Stimulated activated CD8-positive, alpha-beta memory T cell treated with anti-CD3 and anti-CD28 coated beads, Interleukin-4, amount 100 ng/mL, for 1 hour (primary cell): ENCODE measurements at regions not wholly inside any gene's neighbourhood (a gene's known extent, or its start where the extent isn't known, plus 50 kb on each side); places are given as distances from the start of the nearest gene placed in this dataset.
"Not testable (repeated sequence)": the region's sequence is repeated elsewhere in the genome, so short reads cannot be mapped to it uniquely, and the experiment has no call there.

Source experiments
- DNase-seq, 2 donors: peaks; one replicate each; pipeline ENCODE4 v3.0.0-alpha.2; 2020; ENCODE audit warnings: low read depth in 2 of 2, low spot score in 1 of 2

DNA sequence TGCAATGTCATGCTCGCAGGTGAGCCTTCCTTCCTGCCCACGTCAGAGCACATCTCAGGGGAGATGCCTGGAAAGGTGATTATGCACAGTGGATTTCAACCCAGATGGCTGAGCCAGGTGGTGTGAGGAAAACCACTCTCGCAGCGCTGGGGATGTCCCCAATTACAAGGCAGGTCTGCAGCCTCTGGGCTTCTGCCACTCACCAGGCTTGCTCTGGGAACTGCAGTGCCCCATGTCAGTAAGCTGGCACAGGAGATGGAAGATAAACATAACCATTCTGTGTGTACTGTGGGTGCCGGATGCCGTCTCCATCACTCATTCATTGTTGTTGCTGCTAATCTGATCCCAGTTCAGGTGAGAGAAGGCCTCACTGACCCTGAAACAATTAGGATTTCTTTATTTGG, 222.9 kb upstream of the PITRM1 start:
- DNase-seq = no peak

GRCh38 chr10:3395041-3395440, 222.5 kb upstream of the PITRM1 start:
- DNase-seq = no peak

DNA sequence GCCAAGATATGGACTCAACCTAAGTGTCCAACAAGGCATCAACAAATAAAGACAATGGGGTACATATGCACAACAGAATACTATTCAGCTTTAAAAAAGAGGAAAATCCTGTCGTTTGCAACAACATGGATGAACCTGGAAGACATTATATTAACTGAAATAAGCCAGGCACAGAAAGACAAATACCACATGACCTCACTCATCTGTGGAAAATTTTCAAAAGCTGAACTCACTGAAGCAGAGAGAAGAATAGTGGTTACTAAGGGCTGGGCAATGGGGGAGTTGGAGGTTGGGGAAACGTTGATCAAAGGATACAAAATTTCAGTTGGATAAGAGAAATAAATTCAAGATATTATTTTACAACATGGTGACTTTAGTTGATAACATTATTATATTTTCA, 221.4 kb upstream of the PITRM1 start:
- no peak for DNase-seq

DNA sequence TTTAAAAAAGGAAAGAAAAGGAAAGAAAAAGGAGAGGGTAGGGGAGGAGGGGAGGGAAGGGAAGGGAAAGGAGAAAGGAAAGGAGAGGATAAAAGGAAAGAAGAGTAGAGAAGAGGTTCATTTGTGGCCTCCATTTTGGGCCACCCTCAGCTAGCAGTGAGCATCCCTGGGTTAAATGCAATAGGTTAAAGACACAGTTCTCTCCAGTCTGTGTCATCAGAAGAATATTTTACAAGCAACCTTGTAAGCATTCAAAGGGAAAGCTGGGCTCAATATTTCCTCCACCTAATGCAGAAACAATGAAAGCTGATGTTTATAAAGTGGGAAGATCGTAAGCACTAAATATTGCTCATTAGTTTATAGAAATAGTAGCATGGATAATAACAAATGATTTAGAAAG, 219.1 kb upstream of the PITRM1 start:
- no peak for DNase-seq

- DNase-seq = no peak
Measured at GRCh38 chr10:3389130-3389529, 216.5 kb upstream of the PITRM1 start.

- DNase-seq = no peak
Measured at GRCh38 chr10:3385487-3385886, 212.9 kb upstream of the PITRM1 start.

DNA sequence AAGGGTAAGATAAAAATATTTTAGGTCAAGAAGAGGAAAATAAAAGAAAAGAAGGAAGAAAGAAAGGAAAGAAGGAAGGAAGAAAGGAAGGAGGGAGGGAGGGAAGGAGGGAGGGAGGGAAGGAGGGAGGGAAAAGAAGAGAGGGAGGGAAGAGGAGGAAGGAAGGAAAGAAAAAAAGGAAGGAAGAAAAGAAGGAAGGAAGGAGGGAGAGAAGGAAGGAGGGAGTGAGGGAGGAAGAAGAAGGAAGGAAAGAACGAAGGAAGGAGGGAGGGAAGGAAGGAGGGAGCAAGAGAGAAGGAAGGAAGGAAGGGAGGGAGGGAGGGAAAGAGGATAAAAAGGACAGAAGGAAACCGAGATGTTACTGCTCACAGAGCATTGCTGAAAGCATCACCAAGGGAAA, 209.5 kb upstream of the PITRM1 start:
- DNase-seq = no peak

GRCh38 chr10:3380406-3381050, 207.9 kb upstream of the PITRM1 start:
- no peak for DNase-seq

DNA sequence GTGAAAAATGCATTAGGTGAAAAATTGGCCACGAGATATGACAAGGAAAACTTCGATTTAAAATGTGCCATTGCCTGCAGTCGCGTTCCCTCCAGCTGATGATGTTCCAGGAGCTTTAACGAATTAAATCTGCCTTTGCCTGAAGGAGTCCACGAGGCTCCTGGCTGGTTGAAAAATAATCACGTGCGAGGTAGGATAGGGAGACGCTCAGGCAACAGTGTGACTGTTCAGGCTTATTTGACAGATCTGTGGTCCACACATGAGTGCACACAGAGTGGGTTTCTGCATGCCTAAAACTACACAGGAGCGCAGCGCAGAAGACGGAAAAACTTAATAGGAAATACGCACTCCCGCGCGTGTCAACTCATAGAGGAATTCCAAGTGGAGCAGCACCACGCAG, 204.0 kb upstream of the PITRM1 start:
- DNase-seq = no peak

DNA sequence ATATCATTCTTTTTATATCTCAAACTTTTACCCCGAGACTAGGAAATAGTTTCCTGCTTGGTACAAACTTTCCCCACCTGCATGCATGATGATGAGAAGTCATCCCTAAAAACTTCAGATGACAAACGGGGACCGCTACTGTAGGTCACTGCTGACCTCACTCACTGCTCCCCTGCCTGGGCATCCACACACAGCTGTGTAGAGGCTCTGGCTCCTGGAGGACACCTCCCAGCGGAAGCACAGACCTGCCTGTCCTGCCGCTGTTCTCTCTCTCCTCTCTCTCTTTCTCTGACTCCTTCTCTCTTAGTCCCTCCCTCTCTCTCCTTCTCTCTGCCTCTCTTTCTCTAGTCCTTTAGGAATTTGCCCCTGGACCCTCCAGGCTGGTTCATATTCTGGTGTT, 202.9 kb upstream of the PITRM1 start:
- DNase-seq = no peak

- no peak for DNase-seq
Measured at GRCh38 chr10:3374914-3375313, 202.3 kb upstream of the PITRM1 start.

DNA sequence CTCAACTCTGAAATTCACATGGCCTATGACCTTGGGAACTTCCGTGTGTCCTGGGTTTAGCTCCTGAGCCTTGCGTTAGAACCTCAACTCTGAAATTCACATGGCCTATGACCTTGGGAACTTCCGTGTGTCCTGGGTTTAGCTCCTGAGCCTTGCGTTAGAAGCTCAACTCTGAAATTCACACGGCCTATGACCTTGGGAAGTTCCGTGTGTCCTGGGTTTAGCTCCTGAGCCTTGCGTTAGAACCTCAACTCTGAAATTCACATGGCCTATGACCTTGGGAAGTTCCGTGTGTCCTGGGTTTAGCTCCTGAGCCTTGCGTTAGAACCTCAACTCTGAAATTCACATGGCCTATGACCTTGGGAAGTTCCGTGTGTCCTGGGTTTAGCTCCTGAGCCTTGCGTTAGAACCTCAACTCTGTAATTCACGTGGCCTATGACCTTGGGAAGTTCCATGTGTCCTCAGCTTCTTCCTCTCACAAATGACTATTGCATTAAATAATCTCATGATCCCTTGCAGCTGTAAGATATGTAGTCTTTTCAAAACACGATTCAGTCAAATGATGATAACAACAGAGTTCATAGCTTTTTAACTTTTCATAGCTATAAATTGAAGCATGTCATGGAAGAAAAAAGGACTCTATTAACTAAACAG, 200.9 kb upstream of the PITRM1 start:
- not testable (repeated sequence) for DNase-seq

DNA sequence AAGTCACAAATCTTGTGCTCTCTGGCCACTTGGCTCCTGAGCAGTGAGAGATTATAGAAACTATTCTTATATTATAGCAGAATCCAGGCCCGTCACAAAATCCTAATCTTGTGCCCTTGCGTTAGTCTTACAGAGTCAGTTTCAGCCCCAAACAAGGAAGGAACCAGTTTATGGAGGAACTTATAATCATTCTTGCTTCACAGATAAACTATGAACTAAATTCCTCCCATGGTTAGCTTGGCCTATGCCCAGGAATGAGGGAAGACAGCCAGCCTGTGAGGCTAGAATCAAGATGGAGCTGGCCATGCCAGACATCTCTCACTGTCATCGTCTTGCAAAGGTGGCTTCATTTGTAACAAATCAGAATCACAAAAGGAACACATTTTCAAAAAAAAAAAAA, 199.7 kb upstream of the PITRM1 start:
- DNase-seq = no peak

GRCh38 chr10:3371624-3372023, 199.0 kb upstream of the PITRM1 start:
- not testable (repeated sequence) for DNase-seq

DNA sequence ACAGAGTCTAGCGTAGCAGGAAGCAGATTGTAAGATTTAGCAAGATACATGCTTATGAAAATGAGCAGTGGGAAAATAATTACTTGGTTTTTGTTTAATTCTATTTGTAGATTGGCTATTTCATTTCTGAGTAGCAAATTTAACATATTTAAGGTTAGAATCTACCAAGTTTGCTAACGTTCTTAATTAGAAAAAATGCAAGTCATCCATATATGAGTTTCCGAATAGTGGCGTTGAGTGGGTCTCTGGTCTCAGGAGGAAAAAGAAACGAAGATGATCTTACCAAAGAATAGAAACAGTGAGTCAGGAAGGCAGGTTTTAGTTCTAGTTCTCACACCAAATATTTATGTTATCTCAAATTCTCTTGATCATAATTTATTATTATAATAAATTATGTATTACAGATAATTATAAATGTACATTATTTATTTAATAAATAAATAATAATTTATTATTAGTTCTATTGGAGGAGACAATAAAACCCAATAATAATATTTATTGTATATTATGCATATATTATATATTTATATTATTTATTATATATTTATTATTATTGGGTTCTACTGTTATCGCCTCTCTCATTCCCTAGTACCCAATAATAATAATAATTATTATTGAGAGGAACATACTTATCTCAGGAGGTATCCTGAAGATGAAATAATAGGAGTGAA, 194.3 kb upstream of the PITRM1 start:
- DNase-seq = no peak

GRCh38 chr10:3366043-3366442, 193.5 kb upstream of the PITRM1 start:
- no peak for DNase-seq

DNA sequence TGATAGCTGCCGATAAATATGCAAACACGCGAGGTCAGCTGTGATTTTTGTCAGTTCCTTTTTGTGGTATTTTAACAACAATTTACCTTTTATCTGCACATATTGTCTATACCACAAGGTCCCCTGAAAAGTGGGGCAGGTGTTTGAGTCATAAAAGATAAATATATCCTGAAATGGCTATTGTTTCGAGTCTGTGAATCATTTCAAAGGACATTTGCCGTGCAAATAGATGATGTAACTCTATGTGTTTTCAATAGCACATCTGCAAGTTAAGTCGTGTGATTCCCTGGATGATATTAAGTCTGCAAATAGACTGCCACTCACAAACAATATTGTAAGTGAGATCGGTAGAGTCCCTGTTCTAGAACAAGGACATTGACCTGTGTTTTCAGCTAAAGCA, 193.0 kb upstream of the PITRM1 start:
- DNase-seq = no peak

DNA sequence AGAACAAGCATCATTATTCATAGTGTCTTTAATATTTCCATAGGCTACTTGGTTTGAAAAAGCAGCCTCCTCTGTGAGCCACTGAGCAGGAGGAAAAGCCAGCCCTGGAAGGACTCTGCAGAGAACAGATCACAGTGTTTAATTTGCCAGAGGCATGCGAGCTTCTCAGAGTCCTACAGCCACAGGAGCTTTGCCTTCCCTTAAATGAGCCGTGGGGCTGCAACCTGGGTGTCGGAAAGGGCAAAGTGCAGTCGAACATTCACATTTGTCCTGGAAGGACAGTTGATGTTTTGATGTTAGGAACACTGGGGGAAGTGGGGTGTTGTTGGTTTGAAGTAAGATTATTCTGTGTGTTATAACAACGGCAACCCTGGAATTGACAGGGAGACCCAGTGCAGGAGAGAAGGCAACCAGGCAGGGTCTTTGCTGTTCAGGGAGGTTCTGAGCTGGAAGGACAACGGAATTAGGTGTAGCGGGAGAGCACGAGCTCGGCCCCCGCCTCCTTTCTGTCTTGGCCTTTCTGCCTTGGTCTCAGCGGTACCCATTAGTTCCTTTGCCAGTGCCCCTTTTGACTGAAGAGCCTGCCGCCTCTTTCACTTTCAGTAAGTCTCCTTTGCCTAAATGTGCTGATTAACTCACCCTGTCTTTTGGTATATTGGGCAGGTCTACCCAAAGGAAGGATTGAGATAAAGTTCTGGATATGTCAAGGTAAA, 192.3 kb upstream of the PITRM1 start:
- no peak for DNase-seq

DNA sequence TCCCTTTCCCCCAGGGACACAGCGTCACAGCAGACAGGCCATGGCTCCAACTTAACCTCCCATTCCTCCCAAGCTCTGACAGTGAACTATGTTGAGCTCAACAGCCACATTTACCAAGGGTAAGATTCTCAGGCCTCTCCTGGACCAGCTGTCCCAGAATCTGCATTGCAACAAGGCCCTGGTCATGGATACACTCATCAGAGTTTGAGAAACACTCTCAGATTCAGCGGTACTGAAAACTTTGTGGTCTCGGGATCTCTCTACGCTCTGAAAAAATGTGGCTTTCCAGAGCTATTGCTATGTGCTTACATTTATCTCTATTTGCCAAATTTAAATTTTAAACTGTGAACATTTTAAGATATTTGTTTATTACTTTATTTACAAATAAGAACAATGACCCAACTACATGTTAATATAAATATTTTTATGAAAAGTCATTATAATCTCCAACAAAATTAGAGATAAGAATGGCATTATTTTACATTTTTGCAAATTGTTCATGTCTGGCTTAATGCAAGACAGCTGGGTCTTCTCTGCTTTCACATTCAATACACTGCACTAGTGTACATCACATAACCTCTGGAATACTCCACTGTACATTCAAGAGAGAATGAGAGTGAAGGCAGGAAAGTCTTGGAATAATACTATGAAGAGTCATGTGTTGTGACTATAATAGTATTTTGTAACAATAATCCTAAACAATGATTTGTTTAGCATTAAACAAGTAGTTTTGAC, 190.9 kb upstream of the PITRM1 start:
- DNase-seq = no peak

DNA sequence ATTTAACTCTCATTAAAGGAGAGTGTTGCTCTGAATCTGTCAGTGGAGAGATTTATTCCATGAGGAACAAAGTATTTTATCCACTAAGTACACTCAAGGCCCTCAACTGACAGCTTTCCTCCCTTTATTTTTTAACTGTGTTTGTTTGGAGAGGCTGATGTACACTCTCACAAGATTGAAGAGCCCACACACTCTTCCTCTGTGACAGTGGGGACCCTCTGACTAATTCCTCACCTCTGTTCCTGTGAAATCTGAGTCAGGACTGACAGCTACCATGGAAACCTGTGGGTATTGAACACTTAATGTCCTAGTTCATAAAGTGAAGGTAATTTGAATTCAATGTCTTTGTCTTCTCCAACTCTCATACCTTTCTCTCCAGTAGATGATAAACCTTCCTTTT, 189.8 kb upstream of the PITRM1 start:
- no peak for DNase-seq

- no peak for DNase-seq
Measured at GRCh38 chr10:3361640-3362039, 189.1 kb upstream of the PITRM1 start.
